Osteocyte (in vitro differentiated cells): ENCODE measurements at regions not wholly inside any gene's neighbourhood (a gene's known extent, or its start where the extent isn't known, plus 50 kb on each side); places are given as distances from the start of the nearest gene placed in this dataset.

Source experiments
- DNase-seq: peaks from one replicate; pipeline ENCODE4 v3.0.0; 2021; ENCODE audit warnings: mixed read lengths; ENCODE audit not compliant: unreplicated experiment; ENCODE audit errors: extremely low spot score
- H3K27ac Mint-ChIP-seq: one replicate; pipeline ENCODE4 v1.8.0; 2021; ENCODE audit warnings: mild to moderate bottlenecking, mixed read lengths; ENCODE audit not compliant: unreplicated experiment
- H3K27me3 Mint-ChIP-seq: one replicate; pipeline ENCODE4 v1.8.0; 2021; ENCODE audit warnings: mixed read lengths; ENCODE audit not compliant: unreplicated experiment
- H3K36me3 Mint-ChIP-seq: one replicate; pipeline ENCODE4 v1.8.0; 2021; ENCODE audit warnings: mixed read lengths; ENCODE audit not compliant: unreplicated experiment
- H3K4me1 Mint-ChIP-seq: one replicate; pipeline ENCODE4 v1.8.0; 2021; ENCODE audit warnings: mixed read lengths; ENCODE audit not compliant: unreplicated experiment
- H3K4me3 Mint-ChIP-seq: one replicate; pipeline ENCODE4 v1.8.0; 2021; ENCODE audit warnings: mild to moderate bottlenecking, moderate library complexity, mixed read lengths; ENCODE audit not compliant: unreplicated experiment
- H3K9me3 Mint-ChIP-seq: one replicate; pipeline ENCODE4 v1.8.0; 2021; ENCODE audit warnings: mixed read lengths; ENCODE audit not compliant: unreplicated experiment
- TF ChIP-seq, protein P1 (sequence below): fragments of 200-600 bp; sonication (generic); IDR thresholded peaks from 2 replicates; pipeline ENCODE4 v1.5.0; 2021; ENCODE audit warnings: antibody characterized with exemption, mild to moderate bottlenecking, moderate library complexity

DNA sequence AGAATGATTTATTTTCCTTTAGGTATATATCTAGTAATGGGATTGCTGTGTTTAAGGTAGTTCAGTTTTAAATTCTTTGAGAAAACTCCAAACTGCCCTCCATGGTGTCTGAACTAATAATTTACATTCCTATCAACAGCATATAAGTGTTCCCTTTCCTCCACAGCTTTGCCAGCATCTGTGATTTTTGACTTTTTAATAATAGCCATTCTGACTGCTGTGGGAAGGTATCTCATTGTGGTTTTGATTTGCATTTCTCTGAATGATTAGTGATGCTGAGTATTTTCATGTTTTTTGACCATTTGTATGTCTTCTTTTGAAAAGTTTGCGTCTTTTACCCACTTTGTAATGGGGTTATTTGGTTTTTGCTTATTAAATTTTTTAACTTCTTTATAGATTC lies 571.6 kb upstream of the CCDC54 start:
- H3K4me1 Mint-ChIP-seq, result peaks cover 35% of the 10 kb centered on the region
- no peak overlapping the region for H3K27ac Mint-ChIP-seq
- H3K36me3 Mint-ChIP-seq, result no peaks in the 10 kb centered on the region
- H3K9me3 Mint-ChIP-seq, result no peaks in the 10 kb centered on the region
- TF ChIP-seq, protein P1, sequence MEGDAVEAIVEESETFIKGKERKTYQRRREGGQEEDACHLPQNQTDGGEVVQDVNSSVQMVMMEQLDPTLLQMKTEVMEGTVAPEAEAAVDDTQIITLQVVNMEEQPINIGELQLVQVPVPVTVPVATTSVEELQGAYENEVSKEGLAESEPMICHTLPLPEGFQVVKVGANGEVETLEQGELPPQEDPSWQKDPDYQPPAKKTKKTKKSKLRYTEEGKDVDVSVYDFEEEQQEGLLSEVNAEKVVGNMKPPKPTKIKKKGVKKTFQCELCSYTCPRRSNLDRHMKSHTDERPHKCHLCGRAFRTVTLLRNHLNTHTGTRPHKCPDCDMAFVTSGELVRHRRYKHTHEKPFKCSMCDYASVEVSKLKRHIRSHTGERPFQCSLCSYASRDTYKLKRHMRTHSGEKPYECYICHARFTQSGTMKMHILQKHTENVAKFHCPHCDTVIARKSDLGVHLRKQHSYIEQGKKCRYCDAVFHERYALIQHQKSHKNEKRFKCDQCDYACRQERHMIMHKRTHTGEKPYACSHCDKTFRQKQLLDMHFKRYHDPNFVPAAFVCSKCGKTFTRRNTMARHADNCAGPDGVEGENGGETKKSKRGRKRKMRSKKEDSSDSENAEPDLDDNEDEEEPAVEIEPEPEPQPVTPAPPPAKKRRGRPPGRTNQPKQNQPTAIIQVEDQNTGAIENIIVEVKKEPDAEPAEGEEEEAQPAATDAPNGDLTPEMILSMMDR, result no peak
- no peaks in the 10 kb centered on the region for H3K27me3 Mint-ChIP-seq
- DNase-seq, result no peak
- no peak overlapping the region for H3K4me3 Mint-ChIP-seq

DNA sequence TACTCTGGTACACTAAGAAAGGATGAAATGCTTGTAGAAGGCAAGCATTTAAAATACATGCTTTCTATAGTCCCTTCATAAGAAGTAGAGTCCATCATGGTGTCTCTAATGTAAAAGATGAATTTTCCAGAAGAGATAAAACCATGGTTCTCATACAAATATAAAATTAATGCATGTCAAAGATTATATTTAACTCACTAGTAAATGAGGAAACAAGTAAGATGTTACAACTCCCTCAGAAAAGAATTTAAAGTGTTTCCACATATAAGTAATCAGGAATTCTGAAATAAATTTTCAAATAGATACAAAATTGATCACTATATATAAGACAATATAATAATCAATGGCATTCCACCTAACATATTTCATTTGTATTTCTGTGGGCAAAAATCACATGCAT lies 570.3 kb upstream of the CCDC54 start:
- peaks cover 47% of the 10 kb centered on the region for H3K4me1 Mint-ChIP-seq
- no peak for DNase-seq

DNA sequence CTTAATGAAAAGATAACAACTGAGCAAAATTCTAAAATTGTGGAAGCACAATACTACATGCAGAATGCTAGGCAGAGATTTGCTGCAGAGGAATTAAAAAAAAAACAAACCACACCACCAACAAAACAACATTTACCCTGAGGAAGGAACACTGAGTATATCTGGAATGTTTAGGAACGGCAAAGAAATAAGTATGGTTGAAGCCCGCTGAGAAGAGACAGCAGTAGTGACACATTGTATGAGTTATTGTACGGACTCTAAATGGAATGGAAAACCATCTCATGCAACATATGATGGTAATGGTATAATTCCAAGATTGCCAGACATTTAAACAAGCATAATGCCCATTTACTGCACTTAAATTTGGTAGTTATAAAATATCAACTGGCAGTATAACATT lies 568.2 kb upstream of the CCDC54 start:
- H3K27ac Mint-ChIP-seq, result peak overlapping the region; percentile 61
- H3K9me3 Mint-ChIP-seq, result no peaks in the 10 kb centered on the region
- no peaks in the 10 kb centered on the region for H3K27me3 Mint-ChIP-seq
- H3K4me3 Mint-ChIP-seq, result no peak overlapping the region
- H3K4me1 Mint-ChIP-seq, result peaks cover 47% of the 10 kb centered on the region
- no peaks in the 10 kb centered on the region for H3K36me3 Mint-ChIP-seq
- no peak for DNase-seq
- TF ChIP-seq, protein P1, result no peak

More for the DNA sequence above, 570.3 kb upstream of the CCDC54 start:
- Mint-ChIP-seq H3K9me3 (no peaks in the 10 kb centered on the region), H3K4me3 (no peak overlapping the region), H3K27ac (no peak overlapping the region), H3K27me3 (no peaks in the 10 kb centered on the region), H3K36me3 (no peaks in the 10 kb centered on the region)
- TF ChIP-seq, protein P1, result no peak

DNA sequence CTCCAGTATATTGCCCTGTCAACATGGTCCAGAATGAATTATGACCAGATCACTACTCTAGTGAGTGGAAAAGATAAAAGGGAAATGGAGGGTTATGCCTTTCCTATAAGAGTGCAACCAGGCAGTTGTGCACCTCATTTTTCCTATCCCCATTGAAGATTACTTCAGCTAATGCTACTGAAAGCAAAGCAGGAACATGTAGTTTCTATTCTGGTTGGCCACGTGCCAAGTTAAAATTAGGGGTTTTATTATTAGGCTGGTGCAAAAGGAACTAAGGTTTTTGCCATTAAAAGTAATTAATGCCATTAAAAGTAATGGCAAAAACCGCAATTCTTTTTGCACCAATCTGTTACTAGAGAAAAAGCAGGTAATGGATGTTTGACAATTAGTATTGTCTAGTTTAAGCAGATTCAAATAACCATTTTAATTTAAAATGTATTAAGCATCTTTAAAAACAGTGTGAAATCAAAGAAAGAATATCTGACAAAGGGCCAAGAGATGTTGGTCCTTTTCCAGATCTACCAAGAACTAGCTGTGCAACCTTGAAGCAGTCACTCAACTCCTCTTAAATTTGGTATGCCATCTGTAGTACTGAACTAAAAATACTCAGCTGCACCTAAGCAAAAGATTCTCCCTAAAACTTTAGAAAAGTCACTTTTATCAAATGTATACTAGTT lies 567.5 kb upstream of the CCDC54 start:
- Mint-ChIP-seq H3K27me3 (no peaks in the 10 kb centered on the region), H3K27ac (peak overlapping the region; percentile 61), H3K4me3 (no peak overlapping the region), H3K9me3 (no peaks in the 10 kb centered on the region), H3K4me1 (peaks cover 52% of the 10 kb centered on the region), H3K36me3 (no peaks in the 10 kb centered on the region)
- TF ChIP-seq, protein P1, result no peak
- no peak for DNase-seq

DNA sequence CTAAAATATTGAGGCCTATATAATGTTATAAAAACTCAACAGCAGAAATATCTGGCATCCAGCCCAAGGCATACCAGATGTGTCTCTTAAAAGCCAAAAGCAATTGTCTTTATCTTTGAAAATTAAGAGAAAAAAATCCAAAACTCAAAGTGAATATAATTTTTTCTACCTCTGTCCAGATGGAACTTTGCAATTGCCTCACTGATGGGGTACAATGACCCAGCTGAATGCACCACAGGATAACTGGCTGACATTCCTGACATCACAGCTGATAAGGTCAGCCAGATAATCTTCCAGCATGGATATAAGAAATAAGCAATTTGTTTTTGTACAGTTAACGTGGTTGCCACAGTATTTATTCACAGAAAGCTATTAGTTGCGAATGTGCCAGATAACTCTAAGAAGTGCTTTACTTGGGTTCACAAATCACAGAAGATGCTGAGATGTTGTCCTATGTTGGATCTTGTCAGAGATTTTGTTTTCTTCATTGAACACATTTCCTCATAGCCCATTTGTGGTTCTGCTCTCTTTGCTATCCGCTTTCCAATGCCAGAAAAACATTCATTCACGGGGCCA lies 566.9 kb upstream of the CCDC54 start:
- Mint-ChIP-seq H3K27me3 (no peaks in the 10 kb centered on the region), H3K4me3 (no peak overlapping the region), H3K27ac (peak overlapping the region; percentile 62), H3K9me3 (no peaks in the 10 kb centered on the region), H3K36me3 (no peaks in the 10 kb centered on the region), H3K4me1 (peaks cover 52% of the 10 kb centered on the region)
- no peak for DNase-seq
- TF ChIP-seq, protein P1, result no peak
